GM12874 (cell line): ENCODE measurements at regions not wholly inside any gene's neighbourhood (a gene's known extent, or its start where the extent isn't known, plus 50 kb on each side); places are given as distances from the start of the nearest gene placed in this dataset.

Experiments
- CTCF ChIP-seq: IDR thresholded peaks from 2 replicates; pipeline ENCODE4 v1.5.1; 2011; ENCODE audit warnings: low read depth, mild to moderate bottlenecking, control low read depth, low read length, moderate library complexity; ENCODE audit not compliant: insufficient read depth

- TF ChIP-seq CTCF: no peak
These were observed 201.4 kb downstream of the RBM43 start for GRCh38 chr2:151060287-151060686.

GRCh38 chr2:151056870-151057269, 204.8 kb downstream of the RBM43 start:
- TF ChIP-seq CTCF: no peak

- TF ChIP-seq CTCF: no peak
These were observed 208.0 kb downstream of the RBM43 start for GRCh38 chr2:151053661-151053990.

- no peak for TF ChIP-seq CTCF
These were observed 208.6 kb downstream of the RBM43 start for GRCh38 chr2:151052850-151053660.

GRCh38 chr2:151051574-151052220, 210.0 kb downstream of the RBM43 start:
- TF ChIP-seq CTCF: peak; percentile 68

- TF ChIP-seq CTCF: no peak
These were observed 211.9 kb downstream of the RBM43 start for GRCh38 chr2:151049746-151050145.

- no peak for TF ChIP-seq CTCF
These were observed 213.2 kb downstream of the RBM43 start for GRCh38 chr2:151048331-151049054.
